HL-60 (cell line): ENCODE measurements at regions not wholly inside any gene's neighbourhood (a gene's known extent, or its start where the extent isn't known, plus 50 kb on each side); places are given as distances from the start of the nearest gene placed in this dataset.

Source experiments
- CTCF ChIP-seq: IDR thresholded peaks from one replicate; pipeline ENCODE4 v1.5.1; 2011; ENCODE audit warnings: low read length, control low read depth, inconsistent platforms; ENCODE audit not compliant: insufficient read depth
- GABPA ChIP-seq: IDR thresholded peaks from 2 replicates; pipeline ENCODE4 v1.6.1; 2012; ENCODE audit warnings: low read depth
- POLR2AphosphoS5 ChIP-seq: IDR thresholded peaks from 2 replicates; pipeline ENCODE4 v1.6.1; 2012; ENCODE audit warnings: low read depth
- SPI1 ChIP-seq: IDR thresholded peaks from 2 replicates; pipeline ENCODE4 v1.6.1; 2012; ENCODE audit warnings: low read depth, mild to moderate bottlenecking, borderline replicate concordance
- TF ChIP-seq, protein P1 (sequence below): IDR thresholded peaks from 2 replicates; pipeline ENCODE4 v1.6.1; 2012; ENCODE audit warnings: low read depth; ENCODE audit not compliant: insufficient replicate concordance

DNA sequence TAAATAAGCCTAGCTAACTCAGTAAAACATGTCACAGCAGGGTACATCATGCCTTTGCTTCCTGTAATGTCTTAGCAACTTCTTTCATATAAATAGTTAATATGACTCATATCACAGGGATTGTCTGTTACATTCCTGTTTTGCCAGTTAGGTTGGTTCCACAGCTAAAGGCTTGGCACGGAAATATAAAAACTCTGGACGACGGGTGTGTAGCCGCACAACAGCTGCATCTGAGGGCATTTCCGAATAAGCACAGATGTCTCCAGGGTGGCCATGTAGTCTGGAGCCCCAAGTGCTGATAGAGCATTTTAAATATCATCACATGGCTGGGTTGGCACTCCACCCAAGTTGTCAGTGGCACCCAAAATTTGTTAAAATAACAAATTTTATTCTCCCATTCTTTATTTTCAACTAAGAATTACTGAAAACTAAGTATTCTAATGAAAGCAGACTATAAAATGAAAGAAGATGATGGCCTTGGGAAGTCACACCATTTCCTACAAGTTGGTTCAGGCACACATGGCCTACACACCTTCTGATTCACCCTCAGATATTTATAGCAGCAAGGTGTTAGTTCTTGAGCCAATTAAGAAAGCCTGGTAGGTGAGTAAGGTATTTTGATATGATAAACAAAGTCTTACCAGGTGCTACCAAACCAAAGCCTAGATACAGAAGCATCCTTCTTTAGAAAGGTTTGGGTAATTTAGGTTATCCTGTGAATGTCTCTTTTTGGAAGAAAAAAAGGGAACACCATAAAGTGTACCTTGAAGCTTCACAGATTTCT lies 61.8 kb upstream of the STK17B start:
- TF ChIP-seq CTCF: no peak
- TF ChIP-seq POLR2AphosphoS5: no peak
- TF ChIP-seq, protein P1, sequence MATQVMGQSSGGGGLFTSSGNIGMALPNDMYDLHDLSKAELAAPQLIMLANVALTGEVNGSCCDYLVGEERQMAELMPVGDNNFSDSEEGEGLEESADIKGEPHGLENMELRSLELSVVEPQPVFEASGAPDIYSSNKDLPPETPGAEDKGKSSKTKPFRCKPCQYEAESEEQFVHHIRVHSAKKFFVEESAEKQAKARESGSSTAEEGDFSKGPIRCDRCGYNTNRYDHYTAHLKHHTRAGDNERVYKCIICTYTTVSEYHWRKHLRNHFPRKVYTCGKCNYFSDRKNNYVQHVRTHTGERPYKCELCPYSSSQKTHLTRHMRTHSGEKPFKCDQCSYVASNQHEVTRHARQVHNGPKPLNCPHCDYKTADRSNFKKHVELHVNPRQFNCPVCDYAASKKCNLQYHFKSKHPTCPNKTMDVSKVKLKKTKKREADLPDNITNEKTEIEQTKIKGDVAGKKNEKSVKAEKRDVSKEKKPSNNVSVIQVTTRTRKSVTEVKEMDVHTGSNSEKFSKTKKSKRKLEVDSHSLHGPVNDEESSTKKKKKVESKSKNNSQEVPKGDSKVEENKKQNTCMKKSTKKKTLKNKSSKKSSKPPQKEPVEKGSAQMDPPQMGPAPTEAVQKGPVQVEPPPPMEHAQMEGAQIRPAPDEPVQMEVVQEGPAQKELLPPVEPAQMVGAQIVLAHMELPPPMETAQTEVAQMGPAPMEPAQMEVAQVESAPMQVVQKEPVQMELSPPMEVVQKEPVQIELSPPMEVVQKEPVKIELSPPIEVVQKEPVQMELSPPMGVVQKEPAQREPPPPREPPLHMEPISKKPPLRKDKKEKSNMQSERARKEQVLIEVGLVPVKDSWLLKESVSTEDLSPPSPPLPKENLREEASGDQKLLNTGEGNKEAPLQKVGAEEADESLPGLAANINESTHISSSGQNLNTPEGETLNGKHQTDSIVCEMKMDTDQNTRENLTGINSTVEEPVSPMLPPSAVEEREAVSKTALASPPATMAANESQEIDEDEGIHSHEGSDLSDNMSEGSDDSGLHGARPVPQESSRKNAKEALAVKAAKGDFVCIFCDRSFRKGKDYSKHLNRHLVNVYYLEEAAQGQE: no peak
- TF ChIP-seq GABPA: no peak
- TF ChIP-seq SPI1: no peak
